GM12872 (cell line): ENCODE measurements at regions not wholly inside any gene's neighbourhood (a gene's known extent, or its start where the extent isn't known, plus 50 kb on each side); places are given as distances from the start of the nearest gene placed in this dataset.

Source experiments
- TF ChIP-seq, protein P1 (sequence below): IDR thresholded peaks from 3 replicates; pipeline ENCODE4 v1.5.1; 2011; ENCODE audit warnings: low read depth, mild to moderate bottlenecking, low read length, moderate library complexity; ENCODE audit not compliant: insufficient read depth

DNA sequence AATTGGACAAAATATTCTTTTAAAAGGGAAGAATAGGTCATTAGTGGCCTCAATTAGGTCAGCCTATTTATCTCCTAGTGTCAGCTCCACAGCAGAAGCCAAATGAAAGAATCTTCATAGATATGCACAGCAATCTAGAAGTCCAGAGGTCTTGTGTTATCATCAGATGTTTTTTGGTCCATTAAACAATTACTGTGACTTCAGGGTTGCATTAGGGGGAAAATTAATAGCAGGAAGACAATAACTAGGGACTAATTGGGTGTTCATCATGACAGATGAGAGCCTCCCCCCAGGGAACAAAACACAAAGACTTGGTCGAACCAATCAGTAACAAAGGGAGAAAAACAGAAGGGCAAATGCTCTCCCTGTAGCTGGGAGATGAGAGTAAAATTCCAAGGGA, 264.7 kb downstream of the PTH2R start:
- TF ChIP-seq, protein P1, sequence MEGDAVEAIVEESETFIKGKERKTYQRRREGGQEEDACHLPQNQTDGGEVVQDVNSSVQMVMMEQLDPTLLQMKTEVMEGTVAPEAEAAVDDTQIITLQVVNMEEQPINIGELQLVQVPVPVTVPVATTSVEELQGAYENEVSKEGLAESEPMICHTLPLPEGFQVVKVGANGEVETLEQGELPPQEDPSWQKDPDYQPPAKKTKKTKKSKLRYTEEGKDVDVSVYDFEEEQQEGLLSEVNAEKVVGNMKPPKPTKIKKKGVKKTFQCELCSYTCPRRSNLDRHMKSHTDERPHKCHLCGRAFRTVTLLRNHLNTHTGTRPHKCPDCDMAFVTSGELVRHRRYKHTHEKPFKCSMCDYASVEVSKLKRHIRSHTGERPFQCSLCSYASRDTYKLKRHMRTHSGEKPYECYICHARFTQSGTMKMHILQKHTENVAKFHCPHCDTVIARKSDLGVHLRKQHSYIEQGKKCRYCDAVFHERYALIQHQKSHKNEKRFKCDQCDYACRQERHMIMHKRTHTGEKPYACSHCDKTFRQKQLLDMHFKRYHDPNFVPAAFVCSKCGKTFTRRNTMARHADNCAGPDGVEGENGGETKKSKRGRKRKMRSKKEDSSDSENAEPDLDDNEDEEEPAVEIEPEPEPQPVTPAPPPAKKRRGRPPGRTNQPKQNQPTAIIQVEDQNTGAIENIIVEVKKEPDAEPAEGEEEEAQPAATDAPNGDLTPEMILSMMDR: no peak

DNA sequence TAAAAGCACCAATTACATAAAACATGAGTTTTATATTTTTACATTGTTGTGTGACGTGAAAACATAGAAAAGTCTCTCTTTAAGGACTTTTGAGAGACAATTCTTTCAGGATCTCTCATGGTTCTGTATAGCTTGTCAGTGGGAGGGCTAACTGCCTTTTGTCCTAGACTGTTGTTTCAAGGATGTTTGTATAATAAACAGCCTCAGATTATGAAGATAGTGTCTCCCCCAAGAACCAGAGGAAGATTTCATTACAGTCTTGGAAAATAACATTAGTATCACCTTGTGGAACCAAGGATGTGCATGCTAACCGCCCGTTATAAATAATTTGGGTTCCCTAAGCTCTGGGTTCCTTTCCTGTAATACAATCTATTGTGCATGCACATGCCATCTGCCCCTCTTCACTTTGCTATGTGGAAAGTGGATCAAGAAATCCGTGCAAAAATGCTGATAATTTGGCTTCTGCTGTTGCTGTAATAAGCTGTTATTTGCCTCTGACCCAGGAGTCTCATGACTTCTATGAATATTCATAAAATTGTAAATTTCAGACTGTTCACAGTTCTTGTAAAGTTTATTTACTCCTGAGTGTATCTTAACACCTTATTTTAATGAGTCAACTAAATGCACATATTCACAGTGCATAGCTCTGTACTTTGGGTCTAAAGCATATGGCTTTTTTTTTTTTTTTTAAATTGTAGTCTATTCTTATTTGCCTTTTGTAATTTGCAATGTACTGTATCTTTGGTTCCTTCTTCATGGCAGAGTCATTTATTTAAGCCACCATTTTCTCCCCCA, 265.5 kb downstream of the PTH2R start:
- TF ChIP-seq, protein P1: no peak

DNA sequence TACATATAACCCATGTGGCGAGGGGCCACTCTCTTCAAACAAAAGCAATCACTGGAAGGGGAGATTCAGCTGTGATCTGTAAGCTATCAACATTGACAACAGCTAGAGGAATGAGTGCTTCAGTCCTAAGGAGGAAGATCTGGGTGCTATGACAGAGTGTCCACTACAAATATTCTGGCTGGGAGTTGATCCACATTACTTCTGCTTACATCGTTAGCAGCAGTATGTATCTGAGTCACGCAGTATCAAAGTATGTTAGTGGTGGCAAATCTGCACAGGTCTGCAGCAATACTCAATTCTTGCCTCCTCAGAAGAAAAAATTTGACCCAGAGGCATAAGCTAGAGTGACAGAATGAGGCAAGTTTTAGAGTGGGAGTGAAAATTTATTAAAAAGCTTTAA, 267.0 kb downstream of the PTH2R start:
- TF ChIP-seq, protein P1: no peak

DNA sequence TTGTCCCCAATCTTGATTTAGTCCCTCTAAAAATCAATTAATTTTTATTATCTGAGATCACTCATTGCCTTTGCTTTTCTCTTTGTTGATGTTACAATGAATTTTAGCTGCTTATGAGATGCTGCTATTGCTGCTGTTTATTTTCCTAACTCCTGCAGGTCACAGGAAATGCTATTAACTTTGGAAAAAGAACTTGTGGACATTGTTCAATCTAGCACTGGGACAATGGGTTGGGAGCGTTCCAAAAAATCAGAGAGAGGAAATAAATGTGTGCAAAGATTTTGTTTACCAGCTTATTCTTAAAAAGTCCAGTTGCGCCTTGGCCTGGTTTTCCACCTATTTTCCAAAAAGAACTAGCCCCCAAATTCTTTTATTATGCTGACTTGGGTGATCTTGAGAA, 268.3 kb downstream of the PTH2R start:
- TF ChIP-seq, protein P1: no peak

DNA sequence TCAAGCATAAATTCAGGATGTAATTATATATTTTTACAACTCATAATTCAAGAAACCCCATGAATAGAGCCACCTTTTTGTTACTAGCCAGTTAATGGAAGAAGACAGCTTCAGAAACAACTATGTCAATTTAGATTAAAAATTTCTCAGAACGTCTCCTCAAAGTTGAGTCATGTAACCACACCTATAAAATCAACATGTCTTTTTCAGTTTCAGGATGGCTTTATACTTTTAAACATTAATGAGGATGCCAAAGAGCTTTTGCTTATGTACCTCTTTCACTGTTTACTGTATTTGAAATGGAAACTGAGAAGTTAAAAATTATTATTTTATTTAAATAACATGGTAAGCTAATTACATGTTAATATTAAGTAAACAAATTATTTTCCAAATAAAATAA, 280.1 kb downstream of the PTH2R start:
- TF ChIP-seq, protein P1: no peak

DNA sequence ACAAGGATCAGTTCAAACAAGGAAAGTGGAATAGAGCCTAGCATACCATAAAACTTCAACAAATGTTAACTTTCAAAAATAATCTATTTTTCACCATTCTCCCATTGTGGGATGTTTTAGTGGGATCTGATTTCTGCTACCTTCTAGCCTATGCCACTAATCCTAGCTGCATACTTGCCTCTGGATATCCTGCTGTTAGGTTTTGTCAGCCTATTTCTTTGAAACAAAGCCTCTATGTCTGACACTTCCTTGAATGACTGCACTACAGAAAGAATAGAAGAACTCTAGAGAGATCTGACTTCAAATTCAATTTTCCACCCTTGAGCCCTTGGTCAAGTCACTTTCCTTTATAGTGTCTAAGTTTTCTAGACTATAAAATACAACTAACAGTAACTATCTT, 291.5 kb downstream of the PTH2R start:
- TF ChIP-seq, protein P1: no peak

DNA sequence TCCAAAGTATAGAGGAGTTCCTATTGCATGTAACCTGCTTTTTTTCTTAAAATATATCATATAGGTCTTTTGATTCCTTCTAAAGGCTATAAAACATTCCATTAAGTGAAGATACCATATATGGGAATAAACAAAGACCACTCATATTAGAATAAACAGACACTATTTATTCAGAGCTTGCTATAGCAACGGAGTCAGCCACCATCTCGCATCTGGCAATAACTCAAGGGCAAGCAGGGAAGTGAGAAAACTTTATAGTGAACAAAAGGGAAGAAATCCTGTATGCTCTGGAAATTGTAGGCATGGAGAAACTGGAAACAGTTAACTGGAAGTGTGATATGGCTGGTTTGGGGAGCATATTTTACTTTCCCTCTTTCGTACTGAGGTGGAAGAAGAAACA, 301.9 kb downstream of the PTH2R start:
- TF ChIP-seq, protein P1: no peak
